Progenitor cell of endocrine pancreas (in vitro differentiated cells): ENCODE measurements at regions not wholly inside any gene's neighbourhood (a gene's known extent, or its start where the extent isn't known, plus 50 kb on each side); places are given as distances from the start of the nearest gene placed in this dataset.

Source experiments
- DNase-seq: peaks from one replicate; pipeline ENCODE4 v3.0.0; 2021; ENCODE audit warnings: low spot score; ENCODE audit not compliant: unreplicated experiment
- H3K27ac Mint-ChIP-seq: 2 replicates; pipeline ENCODE4 v1.8.0; 2021; ENCODE audit warnings: mild to moderate bottlenecking, moderate library complexity, mixed read lengths
- H3K27me3 Mint-ChIP-seq: 2 replicates; pipeline ENCODE4 v1.8.0; 2021; ENCODE audit warnings: mixed read lengths
- H3K36me3 Mint-ChIP-seq: 2 replicates; pipeline ENCODE4 v1.8.0; 2022; ENCODE audit warnings: mixed read lengths; ENCODE audit not compliant: insufficient read depth
- H3K4me1 Mint-ChIP-seq: 2 replicates; pipeline ENCODE4 v1.8.0; 2021; ENCODE audit warnings: low read depth, mixed read lengths
- H3K4me3 Mint-ChIP-seq: 2 replicates; pipeline ENCODE4 v1.8.0; 2021; ENCODE audit warnings: low read depth, mild to moderate bottlenecking, moderate library complexity, mixed read lengths
- H3K9me3 Mint-ChIP-seq: 2 replicates; pipeline ENCODE4 v1.8.0; 2021; ENCODE audit warnings: low read depth, mixed read lengths
- CTCF ChIP-seq: fragments of 200-600 bp; sonication (generic); IDR thresholded peaks from one replicate; pipeline ENCODE4 v1.5.0; 2021; ENCODE audit warnings: antibody characterized with exemption, mild to moderate bottlenecking; ENCODE audit not compliant: unreplicated experiment

- Mint-ChIP-seq H3K36me3 (no peaks in the 10 kb centered on the region), H3K9me3 (no peaks in the 10 kb centered on the region), H3K27ac (no peak overlapping the region), H3K27me3 (no peaks in the 10 kb centered on the region), H3K4me1 (no peaks in the 10 kb centered on the region), H3K4me3 (no peak overlapping the region)
- TF ChIP-seq CTCF, result no peak
- no peak for DNase-seq
Measured at GRCh38 chr4:126969360-126970235, 663.2 kb upstream of the INTU start.

GRCh38 chr4:126973201-126973600 lies 659.6 kb upstream of the INTU start:
- H3K4me1 Mint-ChIP-seq, result no peaks in the 10 kb centered on the region
- H3K36me3 Mint-ChIP-seq, result no peaks in the 10 kb centered on the region
- H3K9me3 Mint-ChIP-seq, result no peaks in the 10 kb centered on the region
- no peak for DNase-seq
- H3K27me3 Mint-ChIP-seq, result no peaks in the 10 kb centered on the region
- TF ChIP-seq CTCF, result no peak
- no peak overlapping the region for H3K4me3 Mint-ChIP-seq
- no peak overlapping the region for H3K27ac Mint-ChIP-seq

- DNase-seq, result no peak
Measured at GRCh38 chr4:126976850-126977632, 655.7 kb upstream of the INTU start.

GRCh38 chr4:126986005-126986404 lies 646.8 kb upstream of the INTU start:
- Mint-ChIP-seq H3K36me3 (no peaks in the 10 kb centered on the region), H3K27ac (no peak overlapping the region), H3K9me3 (peaks cover 5% of the 10 kb centered on the region), H3K27me3 (no peaks in the 10 kb centered on the region), H3K4me1 (peaks cover 2% of the 10 kb centered on the region), H3K4me3 (no peak overlapping the region)
- DNase-seq, result no peak
- no peak for TF ChIP-seq CTCF

More at GRCh38 chr4:126976850-126977632, 655.7 kb upstream of the INTU start:
- H3K9me3 Mint-ChIP-seq, result no peaks in the 10 kb centered on the region
- H3K27ac Mint-ChIP-seq, result no peak overlapping the region
- H3K36me3 Mint-ChIP-seq, result no peaks in the 10 kb centered on the region
- no peaks in the 10 kb centered on the region for H3K27me3 Mint-ChIP-seq
- TF ChIP-seq CTCF, result no peak
- H3K4me3 Mint-ChIP-seq, result no peak overlapping the region
- H3K4me1 Mint-ChIP-seq, result no peaks in the 10 kb centered on the region

- Mint-ChIP-seq H3K4me3 (no peak overlapping the region), H3K36me3 (no peaks in the 10 kb centered on the region), H3K27ac (no peak overlapping the region), H3K4me1 (peaks cover 2% of the 10 kb centered on the region), H3K27me3 (no peaks in the 10 kb centered on the region), H3K9me3 (peaks cover 5% of the 10 kb centered on the region)
- DNase-seq, result no peak
- TF ChIP-seq CTCF, result no peak
Measured at GRCh38 chr4:126986828-126987227, 645.9 kb upstream of the INTU start.
